ENCODE measurements at regions not wholly inside any gene's neighbourhood (a gene's known extent, or its start where the extent isn't known, plus 50 kb on each side); places are given as distances from the start of the nearest gene placed in this dataset.

- DNase-seq (peak; percentile 12 to 53 (median 26)), FAIRE-seq (no peak)
- no peak overlapping the region for H3K4me3 ChIP-seq (ENCODE audit: low read length in 3 of 3)
- no peaks in the 10 kb centered on the region for H3K4me1 ChIP-seq (ENCODE audit: control insufficient read depth in 2 of 3, insufficient read depth in 2 of 3, low read depth in 1 of 3, low read length in 3 of 3)
- peaks cover 2% of the 10 kb centered on the region for H3K27me3 ChIP-seq (ENCODE audit: control insufficient read depth, insufficient read depth, low read length)
- H3K9me3 ChIP-seq (ENCODE audit: control insufficient read depth in 2 of 3, insufficient read depth in 1 of 3, low read length in 3 of 3), result no peaks in the 10 kb centered on the region
- TF ChIP-seq CTCF (IDR thresholded peaks at IDR 0.05; ENCODE audit: borderline replicate concordance, extremely low read depth, insufficient read depth), result no peak
- no peak overlapping the region for H3K9ac ChIP-seq (ENCODE audit: low read length in 3 of 3)
- intact Hi-C loops (cut with DNase I), result no loop called here
- H3K36me3 ChIP-seq (ENCODE audit: control insufficient read depth in 2 of 3, insufficient read depth in 3 of 3, low read length in 3 of 3), result no peaks in the 10 kb centered on the region
- H3K27ac ChIP-seq (ENCODE audit: low read depth in 2 of 2, low read length in 2 of 2), result no peak overlapping the region
Measured at GRCh38 chr7:57867884-57868701, 418.1 kb downstream of the ZNF716 start.

GRCh38 chr7:57868771-57869483 is 418.9 kb downstream of the ZNF716 start:
- Histone ChIP-seq H3K27ac (ENCODE audit: low read depth in 2 of 2, low read length in 2 of 2) (no peak overlapping the region), H3K9ac (ENCODE audit: low read length in 3 of 3) (no peak overlapping the region), H3K9me3 (ENCODE audit: control insufficient read depth in 2 of 3, insufficient read depth in 1 of 3, low read length in 3 of 3) (no peaks in the 10 kb centered on the region), H3K4me1 (ENCODE audit: control insufficient read depth in 2 of 3, insufficient read depth in 2 of 3, low read depth in 1 of 3, low read length in 3 of 3) (no peaks in the 10 kb centered on the region), H3K4me3 (ENCODE audit: low read length in 3 of 3) (no peak overlapping the region), H3K27me3 (ENCODE audit: control insufficient read depth, insufficient read depth, low read length) (peaks cover 2% of the 10 kb centered on the region), H3K36me3 (ENCODE audit: control insufficient read depth in 2 of 3, insufficient read depth in 3 of 3, low read length in 3 of 3) (no peaks in the 10 kb centered on the region)
- FAIRE-seq (no peak), DNase-seq (peak in 4 of 5 donors; percentile 0 to 46 (median 16))
- TF ChIP-seq CTCF (IDR thresholded peaks at IDR 0.05; ENCODE audit: borderline replicate concordance, extremely low read depth, insufficient read depth), result no peak
- intact Hi-C loops (cut with DNase I), result no loop called here

All from kidney (tissue), 13 donors.